ENCODE measurements at regions not wholly inside any gene's neighbourhood (a gene's known extent, or its start where the extent isn't known, plus 50 kb on each side); places are given as distances from the start of the nearest gene placed in this dataset.

GRCh38 chr11:33987545-33987944 is 64.0 kb upstream of the CAPRIN1 start:
- Histone ChIP-seq H3K4me2 (ENCODE audit: insufficient read depth, low read length) (no peak overlapping the region), H2AFZ (ENCODE audit: low read depth, low read length) (peak overlapping the region; percentile 89; the same call in 1 of the 2 replicates), H3K4me3 (no peak overlapping the region), H3K79me2 (ENCODE audit: control insufficient read depth, insufficient read depth, low read length) (no peaks in the 10 kb centered on the region), H3K4me1 (replicated peaks in 1 of 2; ENCODE audit: control insufficient read depth in 2 of 2, insufficient read depth in 2 of 2, low read length in 2 of 2) (peaks cover 4 to 6% of the 10 kb centered on the region in 2 experiments; a peak in 4 of 5 replicates), H3K9me1 (ENCODE audit: control insufficient read depth, insufficient read depth, low read length) (no peaks in the 10 kb centered on the region), H3K9me3 (replicated peaks; ENCODE audit: control insufficient read depth, insufficient read depth, low read depth, low read length) (no peaks in the 10 kb centered on the region), H3K27ac (ENCODE audit: extremely low read depth, low read depth, low read length) (no peak overlapping the region), H4K20me1 (replicated peaks; ENCODE audit: control insufficient read depth, insufficient read depth, low read length) (no peaks in the 10 kb centered on the region), H3K9ac (ENCODE audit: insufficient read depth in 1 of 2, low read depth in 2 of 2, low read length in 2 of 2) (no peak overlapping the region), H3K27me3 (ENCODE audit: control insufficient read depth in 2 of 2, insufficient read depth in 2 of 2, low read length in 2 of 2) (no peaks in the 10 kb centered on the region), H3K36me3 (ENCODE audit: control insufficient read depth, insufficient read depth, low read length) (no peaks in the 10 kb centered on the region)
- DNase-seq (ENCODE audit: extremely low read depth in 1 of 4, low spot score in 3 of 4) (no peak), ATAC-seq (peak; percentile 35), FAIRE-seq (no peak)
- TF ChIP-seq C11orf30 (IDR thresholded peaks at IDR 0.05; ENCODE audit: low read depth), result peak; percentile 53; the same call in 1 of the 2 replicates
- peak; percentile 49; the same call in 1 of the 2 replicates for TF ChIP-seq MAFG (tag; conservative IDR thresholded peaks at IDR 0.05)
- TF ChIP-seq U2AF1 (optimal IDR thresholded peaks at IDR 0.05; ENCODE audit: low read depth, low read length), result no peak
- no peak for TF ChIP-seq ZNF12 (CRISPR knock-in tag; IDR thresholded peaks at IDR 0.05)
- peak; percentile 87 for TF ChIP-seq ZNF316 (IDR thresholded peaks at IDR 0.05)
- no peak for TF ChIP-seq GABPB2 (CRISPR knock-in tag; conservative IDR thresholded peaks at IDR 0.05)
- intact Hi-C loops (cut with micrococcal nuclease), result no loop called here
- in situ Hi-C loops (cut with MboI), result no loop called here
- BruUV-seq (replicated peaks), result no TSS peak
- 77% methylated on average over 3 of the region's 3 CpGs for WGBS (ENCODE audit: insufficient coverage, low coverage, missing lambda C conversion rate)
- CTCF ChIA-PET (ENCODE audit: low intra/inter-chr PET ratio), result interaction anchor here (0.5 to 1.8 kb wide), 9 partner anchors 10 to 1617 kb away, joined by 3 to 9 read pairs (median 5); no protein-coding TSS in a partner anchor
- POLR2A ChIA-PET, result interaction anchor here (0.6 to 1.2 kb wide), 9 partner anchors 46 to 181 kb away, joined by 3 to 6 read pairs (median 3); no protein-coding TSS in a partner anchor

All from K562 (cell line).